GM23338 (cell line): ENCODE measurements at regions not wholly inside any gene's neighbourhood (a gene's known extent, or its start where the extent isn't known, plus 50 kb on each side); places are given as distances from the start of the nearest gene placed in this dataset.

Source experiments
- ATAC-seq: fragments of 200-7000 bp; cut with Tn5 transposase; 3 replicates; pipeline ENCODE4 v1.9.1; 2020
- DNase-seq: peaks from one replicate; pipeline ENCODE4 v3.0.0-alpha.2; 2015; ENCODE audit warnings: low spot score
- H2AFZ ChIP-seq: fragments of 200-600 bp; sonication (generic); 2 replicates; pipeline ENCODE4 v1.8.0; 2016; ENCODE audit warnings: antibody characterized with exemption, mild to moderate bottlenecking, moderate library complexity
- H3F3A ChIP-seq: fragments of 200-600 bp; sonication (generic); replicated peaks from 2 replicates; pipeline ENCODE4 v1.8.0; 2017; ENCODE audit warnings: antibody characterized with exemption, mixed run types, low read depth
- H3K27ac ChIP-seq: fragments of 200-600 bp; sonication (generic); 2 replicates; pipeline ENCODE4 v1.6.1; 2016; ENCODE audit warnings: low read depth
- H3K27me3 ChIP-seq: fragments of 200-600 bp; sonication (generic); 2 replicates; pipeline ENCODE4 v1.8.0; 2016; ENCODE audit warnings: mild to moderate bottlenecking, mixed run types, moderate library complexity; ENCODE audit not compliant: insufficient read depth
- H3K36me3 ChIP-seq: fragments of 200-600 bp; sonication (generic); 2 replicates; pipeline ENCODE4 v1.8.0; 2016; ENCODE audit warnings: mild to moderate bottlenecking; ENCODE audit not compliant: insufficient read depth
- H3K4me1 ChIP-seq: fragments of 200-600 bp; sonication (generic); 2 replicates; pipeline ENCODE4 v1.8.0; 2016; ENCODE audit warnings: mild to moderate bottlenecking, moderate library complexity; ENCODE audit not compliant: insufficient read depth
- H3K4me2 ChIP-seq: fragments of 200-600 bp; sonication (generic); 2 replicates; pipeline ENCODE4 v1.7.1; 2017; ENCODE audit warnings: mixed run types
- H3K4me3 ChIP-seq: fragments of 200-600 bp; sonication (generic); 2 replicates; pipeline ENCODE4 v1.6.1; 2016; ENCODE audit warnings: mixed run types
- H3K79me2 ChIP-seq: fragments of 200-600 bp; sonication (generic); replicated peaks from 2 replicates; pipeline ENCODE4 v1.8.0; 2017; ENCODE audit warnings: mild to moderate bottlenecking; ENCODE audit not compliant: insufficient read depth
- H3K9me2 ChIP-seq: fragments of 200-600 bp; sonication (generic); 2 replicates; pipeline ENCODE4 v1.8.0; 2017; ENCODE audit not compliant: insufficient read depth
- H4K20me1 ChIP-seq: fragments of 200-600 bp; sonication (generic); replicated peaks from 2 replicates; pipeline ENCODE4 v1.8.0; 2017; ENCODE audit warnings: mild to moderate bottlenecking; ENCODE audit not compliant: insufficient read depth
- H3K27ac Mint-ChIP-seq: 2 replicates; pipeline ENCODE4 v1.8.0; 2020; ENCODE audit warnings: inconsistent platforms, mild to moderate bottlenecking, moderate library complexity, mixed read lengths
- H3K27me3 Mint-ChIP-seq: 3 replicates; pipeline ENCODE4 v1.8.0; 2022; ENCODE audit warnings: low read depth, mild to moderate bottlenecking, moderate library complexity, mixed read lengths, inconsistent platforms; ENCODE audit not compliant: insufficient read depth, poor library complexity
- H3K36me3 Mint-ChIP-seq: 3 replicates; pipeline ENCODE4 v1.8.0; 2021; ENCODE audit warnings: low read depth, mild to moderate bottlenecking, inconsistent platforms, moderate library complexity, mixed read lengths
- H3K4me1 Mint-ChIP-seq: 3 replicates; pipeline ENCODE4 v1.8.0; 2020; ENCODE audit warnings: mild to moderate bottlenecking, inconsistent platforms, mixed read lengths
- H3K4me3 Mint-ChIP-seq: 3 replicates; pipeline ENCODE4 v1.8.0; 2021; ENCODE audit warnings: moderate library complexity, mild to moderate bottlenecking, inconsistent platforms, mixed read lengths
- H3K9me3 Mint-ChIP-seq: 3 replicates; pipeline ENCODE4 v1.8.0; 2020; ENCODE audit warnings: moderate library complexity, mild to moderate bottlenecking, inconsistent platforms, mixed read lengths
- CREB1 ChIP-seq: fragments of 250-450 bp; sonication (Bioruptor Pico); IDR thresholded peaks from 2 replicates; pipeline ENCODE4 v1.5.0; 2020; ENCODE audit warnings: low read depth, mild to moderate bottlenecking, moderate library complexity
- EZH2 ChIP-seq: fragments of 200-600 bp; sonication (generic); IDR thresholded peaks from one replicate; pipeline ENCODE4 v1.8.0; 2017; ENCODE audit warnings: antibody characterized with exemption, mild to moderate bottlenecking, low read depth; ENCODE audit not compliant: unreplicated experiment
- EZH2phosphoT487 ChIP-seq: fragments of 200-600 bp; sonication (generic); IDR thresholded peaks from one replicate; pipeline ENCODE4 v1.8.1; 2018; ENCODE audit warnings: antibody characterized with exemption; ENCODE audit not compliant: unreplicated experiment
- JUNB ChIP-seq: IDR thresholded peaks from one replicate; pipeline ENCODE4 v1.6.1; 2016; ENCODE audit warnings: antibody characterized with exemption; ENCODE audit not compliant: unreplicated experiment
- NANOG ChIP-seq: IDR thresholded peaks from 2 replicates; pipeline ENCODE4 v1.6.1; 2016; ENCODE audit warnings: antibody characterized with exemption, borderline replicate concordance
- POLR2AphosphoS5 ChIP-seq: IDR thresholded peaks from 2 replicates; pipeline ENCODE4 v1.6.1; 2016; ENCODE audit warnings: antibody characterized with exemption, low read depth
- ZNF114 ChIP-seq: fragments of 250-450 bp; sonication (Bioruptor Pico); IDR thresholded peaks from 2 replicates; pipeline ENCODE4 v1.5.0; 2020; ENCODE audit warnings: mild to moderate bottlenecking, moderate library complexity
- ZNF331 ChIP-seq: fragments of 250-450 bp; sonication (Bioruptor Pico); IDR thresholded peaks from 2 replicates; pipeline ENCODE4 v1.5.0; 2020; ENCODE audit warnings: low read depth, mild to moderate bottlenecking, moderate library complexity
- TF ChIP-seq, protein P1 (sequence below): IDR thresholded peaks from 2 replicates; pipeline ENCODE4 v1.6.1; 2016; ENCODE audit warnings: antibody characterized with exemption
- TF ChIP-seq, protein P2 (sequence below), 2 experiments: fragments of 200-600 bp in 1 of 2; sonication (generic) in 1 of 2; conservative IDR thresholded peaks; 2 replicates each; pipeline versions ENCODE4 v1.5.1 to v1.6.1; 2016 to 2017; ENCODE audit warnings: antibody characterized with exemption in 2 of 2, low read depth in 2 of 2, mild to moderate bottlenecking in 2 of 2, moderate library complexity in 1 of 2
- TF ChIP-seq, protein P3 (sequence below): IDR thresholded peaks from one replicate; pipeline ENCODE4 v1.6.1; 2018; ENCODE audit warnings: antibody characterized with exemption; ENCODE audit not compliant: unreplicated experiment

DNA sequence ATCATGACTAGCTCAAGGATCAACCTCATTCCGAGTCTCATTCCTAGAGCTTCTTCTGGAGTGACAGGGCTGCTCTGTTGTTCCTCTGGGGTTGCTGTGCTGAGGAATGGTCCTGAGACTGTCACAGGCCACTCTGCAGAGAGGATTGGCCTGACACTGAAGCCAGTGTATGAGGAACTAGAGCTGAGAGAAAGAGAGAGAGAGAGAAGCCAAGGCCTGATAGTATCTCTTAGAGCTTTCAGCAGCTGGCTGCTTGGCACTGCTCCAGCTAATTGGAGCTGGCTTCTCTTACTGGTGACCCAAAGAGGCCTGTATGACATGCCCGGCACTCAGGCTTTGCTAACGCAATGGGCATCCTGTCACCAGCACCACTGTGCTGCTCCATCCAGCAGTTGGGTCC is 73.4 kb upstream of the FLT1 start:
- H3K4me3 ChIP-seq: no peak overlapping the region
- no peak for DNase-seq
- no peak overlapping the region; the same call in 1 of the 2 replicates for H2AFZ ChIP-seq
- no peak overlapping the region for H3K27ac ChIP-seq
- H3K36me3 Mint-ChIP-seq: no peaks in the 10 kb centered on the region; the same call in 2 of the 3 replicates
- no peaks in the 10 kb centered on the region for H3K4me1 ChIP-seq
- no peak overlapping the region for H3K4me3 Mint-ChIP-seq
- no peak overlapping the region for H3K4me2 ChIP-seq
- H3F3A ChIP-seq: no peaks in the 10 kb centered on the region
- H4K20me1 ChIP-seq: no peaks in the 10 kb centered on the region
- peaks cover 8% of the 10 kb centered on the region for H3K27me3 Mint-ChIP-seq
- no peaks in the 10 kb centered on the region for H3K36me3 ChIP-seq
- no peak for ATAC-seq
- no peaks in the 10 kb centered on the region for H3K27me3 ChIP-seq
- no peaks in the 10 kb centered on the region for H3K79me2 ChIP-seq
- H3K9me2 ChIP-seq: peaks cover 6% of the 10 kb centered on the region
- H3K27ac Mint-ChIP-seq: no peak overlapping the region
- TF ChIP-seq JUNB (no peak), EZH2phosphoT487 (no peak), ZNF114 (CRISPR knock-in tag) (no peak), CREB1 (CRISPR knock-in tag) (no peak), ZNF331 (no peak), POLR2AphosphoS5 (no peak)
- TF ChIP-seq, protein P1, sequence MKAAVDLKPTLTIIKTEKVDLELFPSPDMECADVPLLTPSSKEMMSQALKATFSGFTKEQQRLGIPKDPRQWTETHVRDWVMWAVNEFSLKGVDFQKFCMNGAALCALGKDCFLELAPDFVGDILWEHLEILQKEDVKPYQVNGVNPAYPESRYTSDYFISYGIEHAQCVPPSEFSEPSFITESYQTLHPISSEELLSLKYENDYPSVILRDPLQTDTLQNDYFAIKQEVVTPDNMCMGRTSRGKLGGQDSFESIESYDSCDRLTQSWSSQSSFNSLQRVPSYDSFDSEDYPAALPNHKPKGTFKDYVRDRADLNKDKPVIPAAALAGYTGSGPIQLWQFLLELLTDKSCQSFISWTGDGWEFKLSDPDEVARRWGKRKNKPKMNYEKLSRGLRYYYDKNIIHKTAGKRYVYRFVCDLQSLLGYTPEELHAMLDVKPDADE: no peak
- TF ChIP-seq, protein P2, sequence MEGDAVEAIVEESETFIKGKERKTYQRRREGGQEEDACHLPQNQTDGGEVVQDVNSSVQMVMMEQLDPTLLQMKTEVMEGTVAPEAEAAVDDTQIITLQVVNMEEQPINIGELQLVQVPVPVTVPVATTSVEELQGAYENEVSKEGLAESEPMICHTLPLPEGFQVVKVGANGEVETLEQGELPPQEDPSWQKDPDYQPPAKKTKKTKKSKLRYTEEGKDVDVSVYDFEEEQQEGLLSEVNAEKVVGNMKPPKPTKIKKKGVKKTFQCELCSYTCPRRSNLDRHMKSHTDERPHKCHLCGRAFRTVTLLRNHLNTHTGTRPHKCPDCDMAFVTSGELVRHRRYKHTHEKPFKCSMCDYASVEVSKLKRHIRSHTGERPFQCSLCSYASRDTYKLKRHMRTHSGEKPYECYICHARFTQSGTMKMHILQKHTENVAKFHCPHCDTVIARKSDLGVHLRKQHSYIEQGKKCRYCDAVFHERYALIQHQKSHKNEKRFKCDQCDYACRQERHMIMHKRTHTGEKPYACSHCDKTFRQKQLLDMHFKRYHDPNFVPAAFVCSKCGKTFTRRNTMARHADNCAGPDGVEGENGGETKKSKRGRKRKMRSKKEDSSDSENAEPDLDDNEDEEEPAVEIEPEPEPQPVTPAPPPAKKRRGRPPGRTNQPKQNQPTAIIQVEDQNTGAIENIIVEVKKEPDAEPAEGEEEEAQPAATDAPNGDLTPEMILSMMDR (conservative IDR thresholded peaks at IDR 0.05; ENCODE audit: low read depth in 2 of 2): no peak
- TF ChIP-seq, protein P3, sequence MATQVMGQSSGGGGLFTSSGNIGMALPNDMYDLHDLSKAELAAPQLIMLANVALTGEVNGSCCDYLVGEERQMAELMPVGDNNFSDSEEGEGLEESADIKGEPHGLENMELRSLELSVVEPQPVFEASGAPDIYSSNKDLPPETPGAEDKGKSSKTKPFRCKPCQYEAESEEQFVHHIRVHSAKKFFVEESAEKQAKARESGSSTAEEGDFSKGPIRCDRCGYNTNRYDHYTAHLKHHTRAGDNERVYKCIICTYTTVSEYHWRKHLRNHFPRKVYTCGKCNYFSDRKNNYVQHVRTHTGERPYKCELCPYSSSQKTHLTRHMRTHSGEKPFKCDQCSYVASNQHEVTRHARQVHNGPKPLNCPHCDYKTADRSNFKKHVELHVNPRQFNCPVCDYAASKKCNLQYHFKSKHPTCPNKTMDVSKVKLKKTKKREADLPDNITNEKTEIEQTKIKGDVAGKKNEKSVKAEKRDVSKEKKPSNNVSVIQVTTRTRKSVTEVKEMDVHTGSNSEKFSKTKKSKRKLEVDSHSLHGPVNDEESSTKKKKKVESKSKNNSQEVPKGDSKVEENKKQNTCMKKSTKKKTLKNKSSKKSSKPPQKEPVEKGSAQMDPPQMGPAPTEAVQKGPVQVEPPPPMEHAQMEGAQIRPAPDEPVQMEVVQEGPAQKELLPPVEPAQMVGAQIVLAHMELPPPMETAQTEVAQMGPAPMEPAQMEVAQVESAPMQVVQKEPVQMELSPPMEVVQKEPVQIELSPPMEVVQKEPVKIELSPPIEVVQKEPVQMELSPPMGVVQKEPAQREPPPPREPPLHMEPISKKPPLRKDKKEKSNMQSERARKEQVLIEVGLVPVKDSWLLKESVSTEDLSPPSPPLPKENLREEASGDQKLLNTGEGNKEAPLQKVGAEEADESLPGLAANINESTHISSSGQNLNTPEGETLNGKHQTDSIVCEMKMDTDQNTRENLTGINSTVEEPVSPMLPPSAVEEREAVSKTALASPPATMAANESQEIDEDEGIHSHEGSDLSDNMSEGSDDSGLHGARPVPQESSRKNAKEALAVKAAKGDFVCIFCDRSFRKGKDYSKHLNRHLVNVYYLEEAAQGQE: no peak
- no peaks in the 10 kb centered on the region; the same call in 1 of the 3 replicates for H3K9me3 Mint-ChIP-seq
- peaks cover 13% of the 10 kb centered on the region for H3K4me1 Mint-ChIP-seq

DNA sequence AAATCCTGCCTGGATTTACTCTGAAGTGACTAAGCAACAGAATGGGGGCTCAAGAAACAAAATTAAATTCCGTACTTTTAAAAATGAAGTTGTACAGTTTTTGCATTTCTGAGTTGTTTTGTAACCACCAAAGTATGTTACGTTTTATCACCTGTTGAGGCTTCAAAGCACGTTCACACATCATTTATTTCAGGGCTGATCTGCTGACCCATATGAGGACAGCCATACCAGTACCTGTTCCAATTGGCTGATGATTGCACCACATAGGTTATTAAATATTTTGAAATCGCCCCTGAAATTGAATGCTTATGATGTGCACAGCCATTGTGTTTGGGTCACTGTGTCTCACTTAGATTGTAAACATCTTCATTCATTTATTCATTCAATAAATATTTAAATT is 72.0 kb upstream of the FLT1 start:
- H3K4me2 ChIP-seq: no peak overlapping the region
- no peak for ATAC-seq
- DNase-seq: no peak
- no peaks in the 10 kb centered on the region; the same call in 2 of the 3 replicates for H3K36me3 Mint-ChIP-seq
- H2AFZ ChIP-seq: no peak overlapping the region
- no peaks in the 10 kb centered on the region for H3K79me2 ChIP-seq
- H3K4me1 Mint-ChIP-seq: peaks cover 13% of the 10 kb centered on the region
- H3K4me3 ChIP-seq: no peak overlapping the region
- no peaks in the 10 kb centered on the region for H4K20me1 ChIP-seq
- peaks cover 8% of the 10 kb centered on the region for H3K27me3 Mint-ChIP-seq
- no peaks in the 10 kb centered on the region for H3F3A ChIP-seq
- no peak overlapping the region for H3K27ac Mint-ChIP-seq
- H3K9me2 ChIP-seq: peaks cover 6% of the 10 kb centered on the region; the same call in 1 of the 2 replicates
- no peak overlapping the region for H3K4me3 Mint-ChIP-seq
- H3K9me3 Mint-ChIP-seq: no peaks in the 10 kb centered on the region; the same call in 1 of the 3 replicates
- H3K36me3 ChIP-seq: no peaks in the 10 kb centered on the region
- no peaks in the 10 kb centered on the region for H3K27me3 ChIP-seq
- H3K4me1 ChIP-seq: no peaks in the 10 kb centered on the region
- no peak overlapping the region for H3K27ac ChIP-seq
- TF ChIP-seq EZH2phosphoT487 (no peak), EZH2 (no peak), JUNB (no peak), NANOG (no peak), ZNF114 (CRISPR knock-in tag) (no peak), CREB1 (CRISPR knock-in tag) (no peak), ZNF331 (no peak)
- TF ChIP-seq, protein P2 (conservative IDR thresholded peaks at IDR 0.05; ENCODE audit: low read depth in 2 of 2): no peak
- TF ChIP-seq, protein P3: no peak
